ENCODE measurements at regions not wholly inside any gene's neighbourhood (a gene's known extent, or its start where the extent isn't known, plus 50 kb on each side); places are given as distances from the start of the nearest gene placed in this dataset.

DNA sequence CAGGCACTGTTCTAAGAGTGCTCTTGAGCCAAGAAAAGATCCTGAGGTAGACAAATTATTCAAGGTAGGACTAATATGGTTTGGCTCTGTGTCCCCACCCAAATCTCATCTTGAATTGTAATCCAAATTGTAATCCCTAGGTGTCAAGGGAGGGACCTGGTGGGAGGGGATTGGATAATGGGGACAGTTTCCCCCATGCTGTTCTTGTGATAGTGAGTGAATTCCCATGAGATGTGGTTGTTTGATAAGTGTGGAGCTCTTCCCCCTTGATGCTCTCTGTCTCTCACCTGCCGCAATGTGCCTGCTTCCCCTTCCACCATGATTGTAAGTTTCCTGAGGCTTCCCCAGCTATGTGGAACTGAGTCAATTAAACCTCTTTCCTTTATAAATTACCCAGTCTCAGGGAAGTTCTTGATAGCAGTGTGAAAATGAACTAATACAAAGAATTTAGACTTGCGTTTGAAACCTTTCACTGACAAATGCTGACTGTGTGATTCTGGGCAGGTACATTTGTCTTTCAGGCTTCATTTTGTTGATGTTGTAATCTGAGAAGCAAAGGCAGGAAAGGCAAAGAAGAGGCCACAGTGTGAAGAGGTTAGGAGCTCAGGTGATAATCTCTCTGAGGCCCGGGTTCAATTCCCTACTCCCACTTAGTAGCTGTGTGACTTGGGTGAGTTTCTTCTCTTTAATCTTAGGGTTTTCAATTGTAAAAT lies 115.8 kb upstream of the PAX6 start:
- TF ChIP-seq, protein P1, sequence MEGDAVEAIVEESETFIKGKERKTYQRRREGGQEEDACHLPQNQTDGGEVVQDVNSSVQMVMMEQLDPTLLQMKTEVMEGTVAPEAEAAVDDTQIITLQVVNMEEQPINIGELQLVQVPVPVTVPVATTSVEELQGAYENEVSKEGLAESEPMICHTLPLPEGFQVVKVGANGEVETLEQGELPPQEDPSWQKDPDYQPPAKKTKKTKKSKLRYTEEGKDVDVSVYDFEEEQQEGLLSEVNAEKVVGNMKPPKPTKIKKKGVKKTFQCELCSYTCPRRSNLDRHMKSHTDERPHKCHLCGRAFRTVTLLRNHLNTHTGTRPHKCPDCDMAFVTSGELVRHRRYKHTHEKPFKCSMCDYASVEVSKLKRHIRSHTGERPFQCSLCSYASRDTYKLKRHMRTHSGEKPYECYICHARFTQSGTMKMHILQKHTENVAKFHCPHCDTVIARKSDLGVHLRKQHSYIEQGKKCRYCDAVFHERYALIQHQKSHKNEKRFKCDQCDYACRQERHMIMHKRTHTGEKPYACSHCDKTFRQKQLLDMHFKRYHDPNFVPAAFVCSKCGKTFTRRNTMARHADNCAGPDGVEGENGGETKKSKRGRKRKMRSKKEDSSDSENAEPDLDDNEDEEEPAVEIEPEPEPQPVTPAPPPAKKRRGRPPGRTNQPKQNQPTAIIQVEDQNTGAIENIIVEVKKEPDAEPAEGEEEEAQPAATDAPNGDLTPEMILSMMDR (IDR thresholded peaks at IDR 0.05; ENCODE audit: insufficient read depth, low read length, poor library complexity, severe bottlenecking): no peak
- TF ChIP-seq EZH2phosphoT487 (conservative IDR thresholded peaks at IDR 0.05; ENCODE audit: low read length): no peak
